ENCODE measurements at regions not wholly inside any gene's neighbourhood (a gene's known extent, or its start where the extent isn't known, plus 50 kb on each side); places are given as distances from the start of the nearest gene placed in this dataset.

DNA sequence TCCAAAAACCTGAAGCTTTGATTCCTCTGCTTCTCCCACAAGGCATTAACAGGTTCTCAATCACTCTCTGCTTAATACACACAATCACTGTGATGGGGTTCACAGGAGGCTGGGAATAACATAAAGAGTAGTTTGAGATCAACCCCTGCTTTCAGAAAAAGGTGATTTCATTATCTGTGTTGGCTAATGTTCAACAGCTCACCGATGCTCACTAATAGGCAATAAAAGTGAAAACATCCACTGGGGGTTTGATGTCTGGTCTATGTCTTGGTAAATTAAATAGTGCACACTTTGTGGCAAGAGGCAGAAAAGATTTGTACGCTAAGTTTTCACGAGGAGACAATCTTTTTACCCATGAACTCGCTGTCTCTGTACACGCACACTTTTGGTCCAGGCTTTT lies 159.3 kb upstream of the SERPINE2 start:
- Mint-ChIP-seq H3K27me3 (ENCODE audit: insufficient read depth, low read depth) (no peaks in the 10 kb centered on the region), H3K9me3 (peaks cover 3% of the 10 kb centered on the region)
- H3K27me3 ChIP-seq = no peaks in the 10 kb centered on the region

GRCh38 chr2:224196810-224197209 lies 157.7 kb upstream of the SERPINE2 start:
- Mint-ChIP-seq H3K4me3 (no peak overlapping the region), H3K27me3 (ENCODE audit: insufficient read depth, low read depth) (no peaks in the 10 kb centered on the region), H3K27ac (no peak overlapping the region), H3K36me3 (no peaks in the 10 kb centered on the region), H3K9me3 (peaks cover 3% of the 10 kb centered on the region), H3K4me1 (no peaks in the 10 kb centered on the region)
- Histone ChIP-seq H4K20me1 (ENCODE audit: low read depth) (no peaks in the 10 kb centered on the region), H3K79me2 (ENCODE audit: low read depth) (no peaks in the 10 kb centered on the region), H3K4me1 (no peaks in the 10 kb centered on the region), H3K27ac (no peak overlapping the region), H3K27me3 (no peaks in the 10 kb centered on the region), H3K9me3 (ENCODE audit: low read depth) (no peaks in the 10 kb centered on the region), H3F3A (ENCODE audit: low read depth) (no peaks in the 10 kb centered on the region), H3K4me3 (no peak overlapping the region), H3K36me3 (no peaks in the 10 kb centered on the region), H3K9ac (no peak overlapping the region), H3K4me2 (no peak overlapping the region), H2AFZ (replicated peaks) (no peak overlapping the region)
- TF ChIP-seq EZH2 (IDR thresholded peaks at IDR 0.05) (no peak), EZH2phosphoT487 (IDR thresholded peaks at IDR 0.05) (no peak)
- TF ChIP-seq, protein P1, sequence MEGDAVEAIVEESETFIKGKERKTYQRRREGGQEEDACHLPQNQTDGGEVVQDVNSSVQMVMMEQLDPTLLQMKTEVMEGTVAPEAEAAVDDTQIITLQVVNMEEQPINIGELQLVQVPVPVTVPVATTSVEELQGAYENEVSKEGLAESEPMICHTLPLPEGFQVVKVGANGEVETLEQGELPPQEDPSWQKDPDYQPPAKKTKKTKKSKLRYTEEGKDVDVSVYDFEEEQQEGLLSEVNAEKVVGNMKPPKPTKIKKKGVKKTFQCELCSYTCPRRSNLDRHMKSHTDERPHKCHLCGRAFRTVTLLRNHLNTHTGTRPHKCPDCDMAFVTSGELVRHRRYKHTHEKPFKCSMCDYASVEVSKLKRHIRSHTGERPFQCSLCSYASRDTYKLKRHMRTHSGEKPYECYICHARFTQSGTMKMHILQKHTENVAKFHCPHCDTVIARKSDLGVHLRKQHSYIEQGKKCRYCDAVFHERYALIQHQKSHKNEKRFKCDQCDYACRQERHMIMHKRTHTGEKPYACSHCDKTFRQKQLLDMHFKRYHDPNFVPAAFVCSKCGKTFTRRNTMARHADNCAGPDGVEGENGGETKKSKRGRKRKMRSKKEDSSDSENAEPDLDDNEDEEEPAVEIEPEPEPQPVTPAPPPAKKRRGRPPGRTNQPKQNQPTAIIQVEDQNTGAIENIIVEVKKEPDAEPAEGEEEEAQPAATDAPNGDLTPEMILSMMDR (IDR thresholded peaks at IDR 0.05) = no peak
- no peak for DNase-seq (ENCODE audit: low spot score)

More for the DNA sequence above, 159.3 kb upstream of the SERPINE2 start:
- Mint-ChIP-seq H3K4me3 (no peak overlapping the region), H3K27ac (no peak overlapping the region), H3K4me1 (no peaks in the 10 kb centered on the region), H3K36me3 (no peaks in the 10 kb centered on the region)
- H4K20me1 ChIP-seq (ENCODE audit: low read depth) = no peaks in the 10 kb centered on the region
- H3K27ac ChIP-seq = no peak overlapping the region
- no peak overlapping the region for H3K4me3 ChIP-seq
- H2AFZ ChIP-seq (replicated peaks) = no peak overlapping the region
- H3K9ac ChIP-seq = no peak overlapping the region
- no peaks in the 10 kb centered on the region for H3F3A ChIP-seq (ENCODE audit: low read depth)
- no peaks in the 10 kb centered on the region for H3K36me3 ChIP-seq
- H3K4me2 ChIP-seq = no peak overlapping the region
- no peaks in the 10 kb centered on the region for H3K9me3 ChIP-seq (ENCODE audit: low read depth)
- TF ChIP-seq, protein P1 (IDR thresholded peaks at IDR 0.05) = no peak
- TF ChIP-seq EZH2phosphoT487 (IDR thresholded peaks at IDR 0.05) = no peak
- TF ChIP-seq EZH2 (IDR thresholded peaks at IDR 0.05) = no peak
- DNase-seq (ENCODE audit: low spot score) = no peak
- no peaks in the 10 kb centered on the region for H3K79me2 ChIP-seq (ENCODE audit: low read depth)
- no peaks in the 10 kb centered on the region for H3K4me1 ChIP-seq

- Mint-ChIP-seq H3K4me3 (no peak overlapping the region), H3K27ac (no peak overlapping the region), H3K4me1 (no peaks in the 10 kb centered on the region), H3K27me3 (ENCODE audit: insufficient read depth, low read depth) (no peaks in the 10 kb centered on the region), H3K9me3 (peaks cover 3% of the 10 kb centered on the region), H3K36me3 (no peaks in the 10 kb centered on the region)
- Histone ChIP-seq H2AFZ (replicated peaks) (no peak overlapping the region), H3K9ac (no peak overlapping the region), H3K9me3 (ENCODE audit: low read depth) (no peaks in the 10 kb centered on the region), H3K4me3 (no peak overlapping the region), H4K20me1 (ENCODE audit: low read depth) (no peaks in the 10 kb centered on the region), H3F3A (ENCODE audit: low read depth) (no peaks in the 10 kb centered on the region), H3K79me2 (ENCODE audit: low read depth) (no peaks in the 10 kb centered on the region), H3K27me3 (no peaks in the 10 kb centered on the region), H3K27ac (no peak overlapping the region), H3K4me2 (no peak overlapping the region), H3K4me1 (no peaks in the 10 kb centered on the region), H3K36me3 (no peaks in the 10 kb centered on the region)
- no peak for DNase-seq (ENCODE audit: low spot score)
- TF ChIP-seq EZH2phosphoT487 (IDR thresholded peaks at IDR 0.05) (no peak), EZH2 (IDR thresholded peaks at IDR 0.05) (no peak)
- TF ChIP-seq, protein P1 (IDR thresholded peaks at IDR 0.05) = no peak
Measured at GRCh38 chr2:224195925-224196571, 157.0 kb upstream of the SERPINE2 start.
